ENCODE measurements at regions not wholly inside any gene's neighbourhood (a gene's known extent, or its start where the extent isn't known, plus 50 kb on each side); places are given as distances from the start of the nearest gene placed in this dataset.

DNA sequence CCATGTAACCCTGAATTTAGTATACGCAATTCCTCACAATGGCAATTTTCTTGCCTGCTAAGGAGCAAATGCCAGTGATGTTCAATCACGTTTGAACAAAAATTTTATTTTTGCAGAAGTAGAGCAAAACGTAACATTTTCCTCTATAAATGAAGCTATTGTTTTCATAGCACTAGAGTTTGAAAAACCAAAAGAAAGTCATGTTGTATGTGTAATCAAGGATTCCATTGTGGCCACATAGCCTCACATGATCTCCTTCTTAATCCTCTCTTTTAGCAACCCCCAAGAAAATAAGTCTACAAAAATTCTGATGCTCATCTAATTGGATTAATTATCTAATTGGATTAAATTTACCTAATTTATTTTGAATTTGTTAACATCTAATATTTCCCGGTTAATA, 1217.4 kb upstream of the FLRT2 start:
- TF ChIP-seq, protein P1, sequence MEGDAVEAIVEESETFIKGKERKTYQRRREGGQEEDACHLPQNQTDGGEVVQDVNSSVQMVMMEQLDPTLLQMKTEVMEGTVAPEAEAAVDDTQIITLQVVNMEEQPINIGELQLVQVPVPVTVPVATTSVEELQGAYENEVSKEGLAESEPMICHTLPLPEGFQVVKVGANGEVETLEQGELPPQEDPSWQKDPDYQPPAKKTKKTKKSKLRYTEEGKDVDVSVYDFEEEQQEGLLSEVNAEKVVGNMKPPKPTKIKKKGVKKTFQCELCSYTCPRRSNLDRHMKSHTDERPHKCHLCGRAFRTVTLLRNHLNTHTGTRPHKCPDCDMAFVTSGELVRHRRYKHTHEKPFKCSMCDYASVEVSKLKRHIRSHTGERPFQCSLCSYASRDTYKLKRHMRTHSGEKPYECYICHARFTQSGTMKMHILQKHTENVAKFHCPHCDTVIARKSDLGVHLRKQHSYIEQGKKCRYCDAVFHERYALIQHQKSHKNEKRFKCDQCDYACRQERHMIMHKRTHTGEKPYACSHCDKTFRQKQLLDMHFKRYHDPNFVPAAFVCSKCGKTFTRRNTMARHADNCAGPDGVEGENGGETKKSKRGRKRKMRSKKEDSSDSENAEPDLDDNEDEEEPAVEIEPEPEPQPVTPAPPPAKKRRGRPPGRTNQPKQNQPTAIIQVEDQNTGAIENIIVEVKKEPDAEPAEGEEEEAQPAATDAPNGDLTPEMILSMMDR (IDR thresholded peaks at IDR 0.05), result no peak
- TF ChIP-seq POLR2A (IDR thresholded peaks at IDR 0.05), result no peak
